Neural cell (in vitro differentiated cells): ENCODE measurements at regions not wholly inside any gene's neighbourhood (a gene's known extent, or its start where the extent isn't known, plus 50 kb on each side); places are given as distances from the start of the nearest gene placed in this dataset.

Experiments used
- H2AFZ ChIP-seq: fragments of 200-600, 300-800 bp; sonication (generic), shearing (Covaris generic); 2 replicates; pipeline ENCODE4 v1.6.0; 2014; ENCODE audit warnings: low read depth, mild to moderate bottlenecking, antibody characterized with exemption, low read length, moderate library complexity
- H3F3A ChIP-seq: fragments of 200-600 bp; shearing (Covaris generic); 2 replicates; pipeline ENCODE4 v1.6.1; 2016; ENCODE audit warnings: mild to moderate bottlenecking, moderate library complexity, mixed read lengths, antibody characterized with exemption, low read length; ENCODE audit not compliant: insufficient read depth, poor library complexity, severe bottlenecking
- H3K27ac ChIP-seq: fragments of 200-600, 300-800 bp; sonication (generic), shearing (Covaris generic); 2 replicates; pipeline ENCODE4 v1.5.1; 2014; ENCODE audit warnings: mild to moderate bottlenecking, low read length, moderate library complexity
- H3K27me3 ChIP-seq: fragments of 300-800, 200-600 bp; sonication (generic), shearing (Covaris generic); 2 replicates; pipeline ENCODE4 v1.6.0; 2014; ENCODE audit warnings: mild to moderate bottlenecking, low read depth, low read length, moderate library complexity; ENCODE audit not compliant: insufficient read depth
- H3K36me3 ChIP-seq: fragments of 300-800, 200-600 bp; sonication (generic), shearing (Covaris generic); 2 replicates; pipeline ENCODE4 v1.5.1; 2014; ENCODE audit warnings: mild to moderate bottlenecking, antibody characterized with exemption, low read length, moderate library complexity; ENCODE audit not compliant: insufficient read depth
- H3K4me2 ChIP-seq: fragments of 300-800, 200-600 bp; sonication (generic), shearing (Covaris generic); 2 replicates; pipeline ENCODE4 v1.6.0; 2014; ENCODE audit warnings: mild to moderate bottlenecking, low read length
- H3K4me3 ChIP-seq: fragments of 300-800, 200-600 bp; sonication (generic), shearing (Covaris generic); 2 replicates; pipeline ENCODE4 v1.5.1; 2014; ENCODE audit warnings: mild to moderate bottlenecking, low read length, moderate library complexity
- H3K79me2 ChIP-seq: fragments of 200-600 bp; shearing (Covaris generic); replicated peaks from 2 replicates; pipeline ENCODE4 v1.6.0; 2014; ENCODE audit warnings: mild to moderate bottlenecking, low read length, moderate library complexity; ENCODE audit not compliant: insufficient read depth
- H3K9ac ChIP-seq: fragments of 300-800, 200-600 bp; sonication (generic), shearing (Covaris generic); 2 replicates; pipeline ENCODE4 v1.6.1; 2016; ENCODE audit warnings: mild to moderate bottlenecking, low read length, mixed read lengths
- H3K9me2 ChIP-seq: fragments of 200-600 bp; shearing (Covaris generic); 2 replicates; pipeline ENCODE4 v1.6.1; 2016; ENCODE audit warnings: mild to moderate bottlenecking, low read length, mixed read lengths; ENCODE audit not compliant: insufficient read depth
- H3K9me3 ChIP-seq: fragments of 200-600, 300-800 bp; sonication (generic), shearing (Covaris generic); 2 replicates; pipeline ENCODE4 v1.6.1; 2016; ENCODE audit warnings: mild to moderate bottlenecking, mixed run types, low read length, moderate library complexity, mixed read lengths
- H4K20me1 ChIP-seq: fragments of 200-600 bp; shearing (Covaris generic); 2 replicates; pipeline ENCODE4 v1.6.1; 2016; ENCODE audit warnings: mild to moderate bottlenecking, mixed run types; ENCODE audit not compliant: insufficient read depth
- EP300 ChIP-seq: fragments of 450-650 bp; conservative IDR thresholded peaks from 2 replicates; pipeline ENCODE4 v1.6.1; 2014; ENCODE audit warnings: antibody characterized with exemption, mild to moderate bottlenecking, moderate library complexity; ENCODE audit not compliant: poor library complexity, severe bottlenecking
- EZH2 ChIP-seq: fragments of 200-600, 300-800 bp; shearing (Covaris generic), sonication (generic); IDR thresholded peaks from 2 replicates; pipeline ENCODE4 v1.6.1; 2014; ENCODE audit warnings: antibody characterized with exemption, low read length, borderline replicate concordance, mild to moderate bottlenecking; ENCODE audit not compliant: insufficient read depth, poor library complexity, severe bottlenecking
- MXI1 ChIP-seq: fragments of 450-650 bp; conservative IDR thresholded peaks from 2 replicates; pipeline ENCODE4 v1.6.1; 2014; ENCODE audit warnings: antibody characterized with exemption, mild to moderate bottlenecking; ENCODE audit not compliant: poor library complexity, severe bottlenecking
- POLR2AphosphoS5 ChIP-seq: IDR thresholded peaks from 2 replicates; pipeline ENCODE4 v1.6.1; 2012
- RAD21 ChIP-seq: fragments of 450-650 bp; conservative IDR thresholded peaks from 2 replicates; pipeline ENCODE4 v1.6.1; 2014; ENCODE audit warnings: antibody characterized with exemption, mild to moderate bottlenecking, moderate library complexity
- SMC3 ChIP-seq: fragments of 450-650 bp; conservative IDR thresholded peaks from 2 replicates; pipeline ENCODE4 v1.6.1; 2014; ENCODE audit warnings: antibody characterized with exemption, mild to moderate bottlenecking, moderate library complexity; ENCODE audit not compliant: poor library complexity
- TAF1 ChIP-seq: IDR thresholded peaks from 2 replicates; pipeline ENCODE4 v1.6.1; 2012; ENCODE audit warnings: low read depth
- TF ChIP-seq, protein P1 (sequence below): IDR thresholded peaks from 2 replicates; pipeline ENCODE4 v1.6.1; 2012; ENCODE audit warnings: borderline replicate concordance
- TF ChIP-seq, protein P2 (sequence below): fragments of 450-650 bp; IDR thresholded peaks from 2 replicates; pipeline ENCODE4 v1.5.1; 2014; ENCODE audit warnings: antibody characterized with exemption, mild to moderate bottlenecking, moderate library complexity; ENCODE audit not compliant: poor library complexity, severe bottlenecking

DNA sequence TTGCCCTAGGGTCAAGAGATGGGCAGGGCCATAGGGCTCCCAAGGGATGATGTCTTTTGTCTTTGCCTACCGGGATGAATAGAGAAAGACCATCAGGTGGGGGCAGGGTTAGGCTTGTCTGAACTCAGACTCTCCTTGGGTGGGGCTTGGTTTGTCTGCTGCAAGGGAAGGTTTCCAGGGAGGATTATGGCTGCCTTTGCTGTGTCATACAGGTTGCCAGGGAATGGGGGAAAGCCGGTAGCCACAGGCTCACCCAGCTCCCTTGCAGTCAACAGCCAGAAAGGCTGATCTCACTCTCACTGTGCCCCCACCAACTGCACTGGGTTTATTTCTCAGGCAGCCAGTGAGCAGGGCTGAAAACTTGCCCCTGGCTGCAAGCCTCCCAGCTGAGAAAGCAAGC is 253.2 kb downstream of the POLR1F start:
- no peak overlapping the region for H3K4me2 ChIP-seq
- H3K27ac ChIP-seq: no peak overlapping the region
- no peaks in the 10 kb centered on the region for H3F3A ChIP-seq
- no peak overlapping the region for H2AFZ ChIP-seq
- no peaks in the 10 kb centered on the region for H3K9me2 ChIP-seq
- no peaks in the 10 kb centered on the region for H3K27me3 ChIP-seq
- H3K36me3 ChIP-seq: no peaks in the 10 kb centered on the region
- no peak overlapping the region for H3K4me3 ChIP-seq
- H3K9ac ChIP-seq: no peak overlapping the region
- H4K20me1 ChIP-seq: no peaks in the 10 kb centered on the region
- no peak for TF ChIP-seq SMC3
- TF ChIP-seq RAD21: no peak
- no peak for TF ChIP-seq EZH2
- TF ChIP-seq TAF1: no peak
- TF ChIP-seq, protein P1, sequence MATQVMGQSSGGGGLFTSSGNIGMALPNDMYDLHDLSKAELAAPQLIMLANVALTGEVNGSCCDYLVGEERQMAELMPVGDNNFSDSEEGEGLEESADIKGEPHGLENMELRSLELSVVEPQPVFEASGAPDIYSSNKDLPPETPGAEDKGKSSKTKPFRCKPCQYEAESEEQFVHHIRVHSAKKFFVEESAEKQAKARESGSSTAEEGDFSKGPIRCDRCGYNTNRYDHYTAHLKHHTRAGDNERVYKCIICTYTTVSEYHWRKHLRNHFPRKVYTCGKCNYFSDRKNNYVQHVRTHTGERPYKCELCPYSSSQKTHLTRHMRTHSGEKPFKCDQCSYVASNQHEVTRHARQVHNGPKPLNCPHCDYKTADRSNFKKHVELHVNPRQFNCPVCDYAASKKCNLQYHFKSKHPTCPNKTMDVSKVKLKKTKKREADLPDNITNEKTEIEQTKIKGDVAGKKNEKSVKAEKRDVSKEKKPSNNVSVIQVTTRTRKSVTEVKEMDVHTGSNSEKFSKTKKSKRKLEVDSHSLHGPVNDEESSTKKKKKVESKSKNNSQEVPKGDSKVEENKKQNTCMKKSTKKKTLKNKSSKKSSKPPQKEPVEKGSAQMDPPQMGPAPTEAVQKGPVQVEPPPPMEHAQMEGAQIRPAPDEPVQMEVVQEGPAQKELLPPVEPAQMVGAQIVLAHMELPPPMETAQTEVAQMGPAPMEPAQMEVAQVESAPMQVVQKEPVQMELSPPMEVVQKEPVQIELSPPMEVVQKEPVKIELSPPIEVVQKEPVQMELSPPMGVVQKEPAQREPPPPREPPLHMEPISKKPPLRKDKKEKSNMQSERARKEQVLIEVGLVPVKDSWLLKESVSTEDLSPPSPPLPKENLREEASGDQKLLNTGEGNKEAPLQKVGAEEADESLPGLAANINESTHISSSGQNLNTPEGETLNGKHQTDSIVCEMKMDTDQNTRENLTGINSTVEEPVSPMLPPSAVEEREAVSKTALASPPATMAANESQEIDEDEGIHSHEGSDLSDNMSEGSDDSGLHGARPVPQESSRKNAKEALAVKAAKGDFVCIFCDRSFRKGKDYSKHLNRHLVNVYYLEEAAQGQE: no peak
- TF ChIP-seq POLR2AphosphoS5: no peak
- TF ChIP-seq EP300: no peak
- TF ChIP-seq MXI1: no peak
- H3K79me2 ChIP-seq: no peaks in the 10 kb centered on the region
- no peaks in the 10 kb centered on the region for H3K9me3 ChIP-seq

DNA sequence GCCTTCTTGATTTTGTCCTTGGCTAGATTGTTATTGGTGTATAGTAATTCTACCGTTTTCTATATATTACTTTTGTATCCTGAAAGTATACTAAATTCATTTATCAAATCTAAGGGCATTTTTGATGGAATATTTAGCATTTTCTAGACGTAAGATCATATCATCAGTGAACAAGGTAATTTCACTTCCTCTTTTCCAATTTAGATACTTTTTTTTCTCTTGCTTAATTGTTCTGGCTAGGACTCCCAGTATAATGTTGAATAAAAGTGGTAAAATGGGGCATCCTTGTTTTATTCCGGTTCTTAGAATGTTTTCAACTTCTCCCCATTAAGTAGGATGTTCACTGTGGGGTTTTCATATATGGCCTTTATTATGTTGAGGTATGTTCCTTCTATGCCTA is 260.7 kb downstream of the POLR1F start:
- no peak for TF ChIP-seq EZH2
- H3K27ac ChIP-seq: no peak overlapping the region
- no peaks in the 10 kb centered on the region for H3K9me3 ChIP-seq
- no peaks in the 10 kb centered on the region for H4K20me1 ChIP-seq
- no peak overlapping the region for H2AFZ ChIP-seq
- H3K36me3 ChIP-seq: no peaks in the 10 kb centered on the region
- no peaks in the 10 kb centered on the region for H3F3A ChIP-seq
- H3K9ac ChIP-seq: no peak overlapping the region
- no peaks in the 10 kb centered on the region for H3K79me2 ChIP-seq
- H3K4me2 ChIP-seq: no peak overlapping the region
- H3K4me3 ChIP-seq: no peak overlapping the region
- H3K9me2 ChIP-seq: no peaks in the 10 kb centered on the region
- no peaks in the 10 kb centered on the region for H3K27me3 ChIP-seq

DNA sequence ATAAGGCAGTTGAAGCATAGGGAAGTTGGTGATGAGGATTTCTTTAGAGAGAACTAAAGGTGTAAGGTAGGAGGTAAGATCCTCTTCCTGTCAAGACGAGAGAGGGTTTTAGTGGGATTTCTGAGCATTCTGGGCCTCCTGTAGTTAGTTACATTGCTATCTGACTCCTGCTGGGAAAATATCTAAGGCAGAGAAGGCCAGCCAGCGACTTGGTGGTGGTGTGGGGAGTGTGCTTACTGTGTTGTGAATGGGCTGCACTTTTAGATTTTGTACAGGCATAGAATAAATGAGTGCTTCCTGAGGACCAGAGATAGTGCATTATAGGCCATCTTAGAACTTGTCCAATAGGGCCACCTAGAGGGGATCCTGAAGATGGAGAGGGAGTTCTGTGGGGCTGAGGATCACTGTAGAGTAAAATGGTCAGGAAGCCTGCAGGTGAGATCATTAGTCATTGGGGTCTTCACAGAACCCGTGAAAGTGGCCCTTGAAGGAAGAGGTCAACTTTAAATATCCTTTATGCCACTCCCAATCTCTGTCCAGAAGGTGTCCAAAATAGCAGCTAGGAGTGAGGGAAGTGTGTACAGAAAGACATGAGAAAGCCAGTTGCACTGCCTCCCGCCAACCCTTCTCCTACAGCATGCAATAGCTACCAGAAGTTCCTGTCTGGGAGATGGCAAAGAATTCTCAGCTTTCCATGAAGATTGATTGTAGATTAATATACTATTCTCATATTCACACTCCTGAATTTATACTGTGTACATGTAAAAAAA is 266.6 kb downstream of the POLR1F start:
- Histone ChIP-seq H3K36me3 (no peaks in the 10 kb centered on the region), H4K20me1 (no peaks in the 10 kb centered on the region), H3K9ac (no peak overlapping the region), H3K9me2 (no peaks in the 10 kb centered on the region), H3K4me2 (no peak overlapping the region), H3F3A (no peaks in the 10 kb centered on the region), H3K79me2 (no peaks in the 10 kb centered on the region), H3K4me3 (no peak overlapping the region), H3K27ac (no peak overlapping the region), H3K9me3 (no peaks in the 10 kb centered on the region), H3K27me3 (no peaks in the 10 kb centered on the region), H2AFZ (no peak overlapping the region)
- TF ChIP-seq, protein P1: no peak
- TF ChIP-seq MXI1: no peak
- TF ChIP-seq, protein P2, sequence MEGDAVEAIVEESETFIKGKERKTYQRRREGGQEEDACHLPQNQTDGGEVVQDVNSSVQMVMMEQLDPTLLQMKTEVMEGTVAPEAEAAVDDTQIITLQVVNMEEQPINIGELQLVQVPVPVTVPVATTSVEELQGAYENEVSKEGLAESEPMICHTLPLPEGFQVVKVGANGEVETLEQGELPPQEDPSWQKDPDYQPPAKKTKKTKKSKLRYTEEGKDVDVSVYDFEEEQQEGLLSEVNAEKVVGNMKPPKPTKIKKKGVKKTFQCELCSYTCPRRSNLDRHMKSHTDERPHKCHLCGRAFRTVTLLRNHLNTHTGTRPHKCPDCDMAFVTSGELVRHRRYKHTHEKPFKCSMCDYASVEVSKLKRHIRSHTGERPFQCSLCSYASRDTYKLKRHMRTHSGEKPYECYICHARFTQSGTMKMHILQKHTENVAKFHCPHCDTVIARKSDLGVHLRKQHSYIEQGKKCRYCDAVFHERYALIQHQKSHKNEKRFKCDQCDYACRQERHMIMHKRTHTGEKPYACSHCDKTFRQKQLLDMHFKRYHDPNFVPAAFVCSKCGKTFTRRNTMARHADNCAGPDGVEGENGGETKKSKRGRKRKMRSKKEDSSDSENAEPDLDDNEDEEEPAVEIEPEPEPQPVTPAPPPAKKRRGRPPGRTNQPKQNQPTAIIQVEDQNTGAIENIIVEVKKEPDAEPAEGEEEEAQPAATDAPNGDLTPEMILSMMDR: no peak
- TF ChIP-seq EZH2: no peak
